NCI-H146 treated with DMSO at 0.1 percent for 48 hours (cell line): ENCODE measurements at regions not wholly inside any gene's neighbourhood (a gene's known extent, or its start where the extent isn't known, plus 50 kb on each side); places are given as distances from the start of the nearest gene placed in this dataset.

Experiments
- DNase-seq: peaks from one replicate; lab custom pipeline; 2025; ENCODE audit not compliant: unreplicated experiment; lab: John Stamatoyannopoulos, UW

GRCh38 chrX:25226151-25226550 is 210.4 kb upstream of the ARX start:
- no peak for DNase-seq

- no peak for DNase-seq
Observed at GRCh38 chrX:25219480-25219879, 203.7 kb upstream of the ARX start.

GRCh38 chrX:25213611-25214010 is 197.8 kb upstream of the ARX start:
- no peak for DNase-seq

- no peak for DNase-seq
Observed at GRCh38 chrX:25207803-25208475, 192.2 kb upstream of the ARX start.

- no peak for DNase-seq
Observed at GRCh38 chrX:25206778-25207177, 191.0 kb upstream of the ARX start.

GRCh38 chrX:25204182-25204581 is 188.4 kb upstream of the ARX start:
- DNase-seq = no peak

- DNase-seq = no peak
Observed at GRCh38 chrX:25202827-25203226, 187.1 kb upstream of the ARX start.

GRCh38 chrX:25198891-25199290 is 183.1 kb upstream of the ARX start:
- no peak for DNase-seq

- no peak for DNase-seq
Observed at GRCh38 chrX:25198253-25198652, 182.5 kb upstream of the ARX start.

- DNase-seq = no peak
Observed at GRCh38 chrX:25196221-25196620, 180.5 kb upstream of the ARX start.

- no peak for DNase-seq
Observed at GRCh38 chrX:25191403-25191802, 175.6 kb upstream of the ARX start.

GRCh38 chrX:25181775-25182174 is 166.0 kb upstream of the ARX start:
- no peak for DNase-seq

- DNase-seq = no peak
Observed at GRCh38 chrX:25180242-25180641, 164.5 kb upstream of the ARX start.

- DNase-seq = no peak
Observed at GRCh38 chrX:25178555-25178954, 162.8 kb upstream of the ARX start.

GRCh38 chrX:25175743-25176142 is 160.0 kb upstream of the ARX start:
- DNase-seq = no peak

- DNase-seq = no peak
Observed at GRCh38 chrX:25175171-25175570, 159.4 kb upstream of the ARX start.

GRCh38 chrX:25166546-25166945 is 150.8 kb upstream of the ARX start:
- no peak for DNase-seq

- no peak for DNase-seq
Observed at GRCh38 chrX:25166145-25166544, 150.4 kb upstream of the ARX start.

- DNase-seq = no peak
Observed at GRCh38 chrX:25158635-25159034, 142.9 kb upstream of the ARX start.

GRCh38 chrX:25156832-25157231 is 141.1 kb upstream of the ARX start:
- DNase-seq = no peak

GRCh38 chrX:25156323-25156722 is 140.6 kb upstream of the ARX start:
- DNase-seq = peak; percentile 53

- DNase-seq = no peak
Observed at GRCh38 chrX:25154168-25154567, 138.4 kb upstream of the ARX start.

GRCh38 chrX:25151749-25152148 is 136.0 kb upstream of the ARX start:
- no peak for DNase-seq
